ENCODE measurements at regions not wholly inside any gene's neighbourhood (a gene's known extent, or its start where the extent isn't known, plus 50 kb on each side); places are given as distances from the start of the nearest gene placed in this dataset.

GRCh38 chr14:42391146-42391834 is 784.6 kb downstream of the LRFN5 start:
- intact Hi-C loops (cut with micrococcal nuclease; ENCODE audit: unreplicated experiment) = no loop called here
- ATAC-seq = no peak
- Histone ChIP-seq H3K27me3 (ENCODE audit: control insufficient read depth in 1 of 2, insufficient read depth in 2 of 2, low read length in 2 of 2) (no peaks in the 10 kb centered on the region), H3K9me3 (ENCODE audit: low read length) (peaks cover 88% of the 10 kb centered on the region), H3K4me3 (replicated peaks in 1 of 3; ENCODE audit: insufficient read depth in 1 of 3, low read depth in 2 of 3, low read length in 3 of 3) (no peak overlapping the region), H3K9ac (ENCODE audit: insufficient read depth, low read depth, low read length) (no peak overlapping the region), H4K20me1 (ENCODE audit: insufficient read depth, low read length) (no peaks in the 10 kb centered on the region), H3K27ac (ENCODE audit: extremely low read length, insufficient read depth, low read length) (no peak overlapping the region), H3K4me2 (ENCODE audit: low read depth, low read length) (no peak overlapping the region), H2AFZ (ENCODE audit: low read length) (no peak overlapping the region), H3K4me1 (ENCODE audit: insufficient read depth, low read length) (no peaks in the 10 kb centered on the region), H3K79me2 (ENCODE audit: insufficient read depth, low read length) (no peaks in the 10 kb centered on the region), H3K36me3 (replicated peaks in 1 of 2; ENCODE audit: control insufficient read depth in 1 of 2, insufficient read depth in 2 of 2, low read length in 2 of 2) (no peaks in the 10 kb centered on the region)
- in situ Hi-C loops (cut with HindIII; ENCODE audit: extremely low pct_ligation_motif_present, low pct_unique_long_range_greater_than_20kb) = no loop called here
- no TSS peak for BruUV-seq (replicated peaks)
- POLR2A ChIA-PET = no interaction called here
- CTCF ChIA-PET (ENCODE audit: low intra/inter-chr PET ratio, low total read pairs) = no interaction called here
- no peak for DNase-seq (ENCODE audit: low spot score)
- no peak for FAIRE-seq
- WGBS (ENCODE audit: low lambda C conversion rate) = 2% methylated on average over 3 of the region's 3 CpGs
- no peak for TF ChIP-seq MIER2 (CRISPR knock-in tag; IDR thresholded peaks at IDR 0.05)
- TF ChIP-seq ZNF337 (CRISPR knock-in tag; IDR thresholded peaks at IDR 0.05; ENCODE audit: borderline replicate concordance, low read depth) = no peak
- TF ChIP-seq GRHL1 (CRISPR knock-in tag; conservative IDR thresholded peaks at IDR 0.05) = no peak
- TF ChIP-seq TEAD3 (CRISPR knock-in tag; optimal IDR thresholded peaks at IDR 0.05; ENCODE audit: borderline replicate concordance) = no peak
- TF ChIP-seq PRPF4 (IDR thresholded peaks at IDR 0.05; ENCODE audit: low read depth, low read length, poor library complexity, severe bottlenecking) = no peak
- TF ChIP-seq ZNF501 (CRISPR knock-in tag; IDR thresholded peaks at IDR 0.05) = no peak
- no peak for TF ChIP-seq ZNF558 (CRISPR knock-in tag; IDR thresholded peaks at IDR 0.05; ENCODE audit: borderline replicate concordance)
- TF ChIP-seq PLSCR1 (CRISPR knock-in tag; IDR thresholded peaks at IDR 0.05; ENCODE audit: borderline replicate concordance) = no peak
- no peak for TF ChIP-seq GLMP (CRISPR knock-in tag; IDR thresholded peaks at IDR 0.05; ENCODE audit: borderline replicate concordance)
- TF ChIP-seq ZFP36L1 (CRISPR knock-in tag; IDR thresholded peaks at IDR 0.05) = no peak
- no peak for TF ChIP-seq RFXAP (CRISPR knock-in tag; IDR thresholded peaks at IDR 0.05; ENCODE audit: borderline replicate concordance)
- TF ChIP-seq LBX2 (CRISPR knock-in tag; IDR thresholded peaks at IDR 0.05; ENCODE audit: borderline replicate concordance) = no peak
- no peak for TF ChIP-seq SCMH1 (CRISPR knock-in tag; IDR thresholded peaks at IDR 0.05; ENCODE audit: borderline replicate concordance)
- TF ChIP-seq TERF1 (CRISPR knock-in tag; IDR thresholded peaks at IDR 0.05) = no peak
- TF ChIP-seq MTA1 (CRISPR knock-in tag; IDR thresholded peaks at IDR 0.05; ENCODE audit: borderline replicate concordance) = no peak
- no peak for TF ChIP-seq ZC3H4 (CRISPR knock-in tag; IDR thresholded peaks at IDR 0.05; ENCODE audit: borderline replicate concordance)
- no peak for TF ChIP-seq ZNF280B (CRISPR knock-in tag; IDR thresholded peaks at IDR 0.05; ENCODE audit: borderline replicate concordance)
